Liver (tissue), 3 donors: ENCODE measurements at regions not wholly inside any gene's neighbourhood (a gene's known extent, or its start where the extent isn't known, plus 50 kb on each side); places are given as distances from the start of the nearest gene placed in this dataset.

Source experiments
- JUND ChIP-seq, 2 donors: IDR thresholded peaks; 2 replicates each; pipeline ENCODE4 v1.6.1; 2016; ENCODE audit warnings: antibody characterized with exemption in 2 of 2
- RAD21 ChIP-seq, 2 donors: IDR thresholded peaks; 2 replicates each; pipeline ENCODE4 v1.6.1; 2016; ENCODE audit warnings: antibody characterized with exemption in 2 of 2, mild to moderate bottlenecking in 2 of 2
- TF ChIP-seq, protein P1 (sequence below): IDR thresholded peaks from 2 replicates; pipeline ENCODE4 v1.6.1; 2016; ENCODE audit warnings: antibody characterized with exemption, mild to moderate bottlenecking
- TF ChIP-seq, protein P2 (sequence below): fragments of 150-350 bp; IDR thresholded peaks from 2 replicates; pipeline ENCODE4 v1.5.1; 2017; ENCODE audit warnings: improper control_type of control experiment, low read depth, low read length; ENCODE audit not compliant: missing input control
- donor health status: healthy.
- donor health status: healthy.

DNA sequence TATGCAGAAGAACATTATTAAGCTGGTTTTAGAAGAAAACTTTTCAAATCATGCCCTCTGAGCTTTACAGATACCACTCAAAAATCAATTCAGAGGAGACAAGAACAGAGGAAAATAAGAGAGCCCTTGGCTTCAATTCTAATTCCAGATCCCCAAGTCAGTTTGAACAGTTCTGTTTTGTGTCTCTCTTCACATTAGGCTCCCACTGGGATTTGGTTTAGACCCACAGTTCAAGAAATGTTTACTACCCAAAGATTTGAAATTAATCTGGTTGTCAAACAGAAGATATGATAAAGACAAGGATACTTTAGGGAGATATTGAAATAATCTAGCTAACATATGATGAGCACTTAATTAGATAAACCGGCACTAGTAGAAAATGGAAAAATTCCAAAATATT lies 329.5 kb downstream of the RAD51AP2 start:
- TF ChIP-seq, protein P1, sequence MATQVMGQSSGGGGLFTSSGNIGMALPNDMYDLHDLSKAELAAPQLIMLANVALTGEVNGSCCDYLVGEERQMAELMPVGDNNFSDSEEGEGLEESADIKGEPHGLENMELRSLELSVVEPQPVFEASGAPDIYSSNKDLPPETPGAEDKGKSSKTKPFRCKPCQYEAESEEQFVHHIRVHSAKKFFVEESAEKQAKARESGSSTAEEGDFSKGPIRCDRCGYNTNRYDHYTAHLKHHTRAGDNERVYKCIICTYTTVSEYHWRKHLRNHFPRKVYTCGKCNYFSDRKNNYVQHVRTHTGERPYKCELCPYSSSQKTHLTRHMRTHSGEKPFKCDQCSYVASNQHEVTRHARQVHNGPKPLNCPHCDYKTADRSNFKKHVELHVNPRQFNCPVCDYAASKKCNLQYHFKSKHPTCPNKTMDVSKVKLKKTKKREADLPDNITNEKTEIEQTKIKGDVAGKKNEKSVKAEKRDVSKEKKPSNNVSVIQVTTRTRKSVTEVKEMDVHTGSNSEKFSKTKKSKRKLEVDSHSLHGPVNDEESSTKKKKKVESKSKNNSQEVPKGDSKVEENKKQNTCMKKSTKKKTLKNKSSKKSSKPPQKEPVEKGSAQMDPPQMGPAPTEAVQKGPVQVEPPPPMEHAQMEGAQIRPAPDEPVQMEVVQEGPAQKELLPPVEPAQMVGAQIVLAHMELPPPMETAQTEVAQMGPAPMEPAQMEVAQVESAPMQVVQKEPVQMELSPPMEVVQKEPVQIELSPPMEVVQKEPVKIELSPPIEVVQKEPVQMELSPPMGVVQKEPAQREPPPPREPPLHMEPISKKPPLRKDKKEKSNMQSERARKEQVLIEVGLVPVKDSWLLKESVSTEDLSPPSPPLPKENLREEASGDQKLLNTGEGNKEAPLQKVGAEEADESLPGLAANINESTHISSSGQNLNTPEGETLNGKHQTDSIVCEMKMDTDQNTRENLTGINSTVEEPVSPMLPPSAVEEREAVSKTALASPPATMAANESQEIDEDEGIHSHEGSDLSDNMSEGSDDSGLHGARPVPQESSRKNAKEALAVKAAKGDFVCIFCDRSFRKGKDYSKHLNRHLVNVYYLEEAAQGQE = no peak
- TF ChIP-seq, protein P2, sequence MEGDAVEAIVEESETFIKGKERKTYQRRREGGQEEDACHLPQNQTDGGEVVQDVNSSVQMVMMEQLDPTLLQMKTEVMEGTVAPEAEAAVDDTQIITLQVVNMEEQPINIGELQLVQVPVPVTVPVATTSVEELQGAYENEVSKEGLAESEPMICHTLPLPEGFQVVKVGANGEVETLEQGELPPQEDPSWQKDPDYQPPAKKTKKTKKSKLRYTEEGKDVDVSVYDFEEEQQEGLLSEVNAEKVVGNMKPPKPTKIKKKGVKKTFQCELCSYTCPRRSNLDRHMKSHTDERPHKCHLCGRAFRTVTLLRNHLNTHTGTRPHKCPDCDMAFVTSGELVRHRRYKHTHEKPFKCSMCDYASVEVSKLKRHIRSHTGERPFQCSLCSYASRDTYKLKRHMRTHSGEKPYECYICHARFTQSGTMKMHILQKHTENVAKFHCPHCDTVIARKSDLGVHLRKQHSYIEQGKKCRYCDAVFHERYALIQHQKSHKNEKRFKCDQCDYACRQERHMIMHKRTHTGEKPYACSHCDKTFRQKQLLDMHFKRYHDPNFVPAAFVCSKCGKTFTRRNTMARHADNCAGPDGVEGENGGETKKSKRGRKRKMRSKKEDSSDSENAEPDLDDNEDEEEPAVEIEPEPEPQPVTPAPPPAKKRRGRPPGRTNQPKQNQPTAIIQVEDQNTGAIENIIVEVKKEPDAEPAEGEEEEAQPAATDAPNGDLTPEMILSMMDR = no peak
- TF ChIP-seq RAD21 (IDR thresholded peaks at IDR 0.05) = no peak
- no peak for TF ChIP-seq JUND (IDR thresholded peaks at IDR 0.05)
